ENCODE measurements at regions not wholly inside any gene's neighbourhood (a gene's known extent, or its start where the extent isn't known, plus 50 kb on each side); places are given as distances from the start of the nearest gene placed in this dataset.

DNA sequence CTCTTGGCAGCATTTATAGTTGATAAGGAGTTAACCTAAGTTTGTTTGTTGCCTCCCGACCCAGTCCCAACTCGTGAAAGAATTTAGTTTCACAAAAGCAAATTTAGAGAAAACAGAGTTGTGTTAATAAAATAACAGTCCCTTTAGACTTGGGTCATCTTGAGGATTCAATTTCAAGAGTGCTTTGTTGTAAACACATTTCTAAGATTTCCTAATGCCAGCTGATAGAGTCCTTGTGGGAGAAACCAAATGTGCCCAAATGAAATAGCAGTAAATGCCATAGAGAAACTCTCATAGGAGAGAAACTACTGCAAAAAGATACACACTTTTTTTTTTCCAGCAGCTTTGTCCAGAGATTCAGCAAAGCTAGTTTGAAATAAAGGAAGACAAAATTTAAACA lies 211.3 kb upstream of the BMPER start:
- BruUV-seq (replicated peaks): no TSS peak

DNA sequence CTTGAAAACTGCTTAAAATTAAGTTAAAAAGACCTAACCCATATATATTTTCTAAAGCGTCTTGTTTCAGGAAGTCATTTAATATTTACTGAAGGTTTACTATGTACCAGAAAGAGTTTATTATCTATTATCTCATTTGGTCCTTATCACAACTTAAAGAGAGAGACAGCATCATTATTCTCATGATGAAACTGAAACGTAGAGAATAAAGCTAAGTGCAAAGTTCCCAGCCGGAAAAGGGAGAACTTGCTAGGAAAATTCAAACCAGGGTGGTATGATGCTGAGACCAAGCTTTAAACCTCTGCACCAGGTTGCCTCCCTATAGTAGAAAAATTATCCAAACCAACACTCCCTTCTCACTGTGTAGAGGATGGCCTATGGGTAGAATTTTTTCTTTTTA lies 207.7 kb upstream of the BMPER start:
- no peaks in the 10 kb centered on the region for H3K36me3 ChIP-seq (ENCODE audit: control insufficient read depth in 1 of 2, insufficient read depth in 2 of 2, low read length in 2 of 2)
- RAD21 ChIA-PET (ENCODE audit: low non-redundant PET in 1 of 2, low total read pairs in 2 of 2, uncharacterized antibody in 2 of 2, unreplicated experiment in 2 of 2): no interaction called here
- H3K27me3 ChIP-seq (ENCODE audit: insufficient read depth, low read length): no peaks in the 10 kb centered on the region
- H3K9ac ChIP-seq (ENCODE audit: low read length): no peak overlapping the region
- no peaks in the 10 kb centered on the region for H3K9me2 ChIP-seq (ENCODE audit: insufficient read depth)
- no peaks in the 10 kb centered on the region for H3K79me2 ChIP-seq (ENCODE audit: insufficient read depth, low read length)
- ATAC-seq (no peak), DNase-seq (ENCODE audit: low read depth, low spot score) (no peak)
- H3K4me1 ChIP-seq (ENCODE audit: control insufficient read depth in 1 of 2, insufficient read depth in 2 of 2, low read length in 2 of 2): no peaks in the 10 kb centered on the region
- no peak overlapping the region for H3K4me2 ChIP-seq (ENCODE audit: low read length)
- BruUV-seq (replicated peaks): no TSS peak
- no peaks in the 10 kb centered on the region for H4K20me1 ChIP-seq (ENCODE audit: insufficient read depth)
- H3K9me3 ChIP-seq (ENCODE audit: control insufficient read depth in 1 of 2, insufficient read depth in 1 of 2, low read depth in 1 of 2, low read length in 2 of 2): no peaks in the 10 kb centered on the region; a peak in 1 of 4 replicates
- POLR2A ChIA-PET: no interaction called here
- no peak overlapping the region for H2AFZ ChIP-seq (ENCODE audit: low read depth, low read length, poor library complexity, severe bottlenecking)
- H3K4me3 ChIP-seq (replicated peaks in 1 of 2; ENCODE audit: low read depth in 1 of 2, low read length in 2 of 2): no peak overlapping the region
- CTCF ChIA-PET: no interaction called here
- intact Hi-C loops (cut with micrococcal nuclease): no loop called here
- no peak overlapping the region for H3K27ac ChIP-seq (ENCODE audit: low read depth, low read length)
- TF ChIP-seq, protein P1, sequence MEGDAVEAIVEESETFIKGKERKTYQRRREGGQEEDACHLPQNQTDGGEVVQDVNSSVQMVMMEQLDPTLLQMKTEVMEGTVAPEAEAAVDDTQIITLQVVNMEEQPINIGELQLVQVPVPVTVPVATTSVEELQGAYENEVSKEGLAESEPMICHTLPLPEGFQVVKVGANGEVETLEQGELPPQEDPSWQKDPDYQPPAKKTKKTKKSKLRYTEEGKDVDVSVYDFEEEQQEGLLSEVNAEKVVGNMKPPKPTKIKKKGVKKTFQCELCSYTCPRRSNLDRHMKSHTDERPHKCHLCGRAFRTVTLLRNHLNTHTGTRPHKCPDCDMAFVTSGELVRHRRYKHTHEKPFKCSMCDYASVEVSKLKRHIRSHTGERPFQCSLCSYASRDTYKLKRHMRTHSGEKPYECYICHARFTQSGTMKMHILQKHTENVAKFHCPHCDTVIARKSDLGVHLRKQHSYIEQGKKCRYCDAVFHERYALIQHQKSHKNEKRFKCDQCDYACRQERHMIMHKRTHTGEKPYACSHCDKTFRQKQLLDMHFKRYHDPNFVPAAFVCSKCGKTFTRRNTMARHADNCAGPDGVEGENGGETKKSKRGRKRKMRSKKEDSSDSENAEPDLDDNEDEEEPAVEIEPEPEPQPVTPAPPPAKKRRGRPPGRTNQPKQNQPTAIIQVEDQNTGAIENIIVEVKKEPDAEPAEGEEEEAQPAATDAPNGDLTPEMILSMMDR (IDR thresholded peaks at IDR 0.05 in 2 of 3, conservative IDR thresholded peaks at IDR 0.05 in 1 of 3; ENCODE audit: borderline replicate concordance in 1 of 3, insufficient read depth in 1 of 3, low read depth in 2 of 3, low read length in 2 of 3): no peak
- TF ChIP-seq SIN3A (IDR thresholded peaks at IDR 0.05; ENCODE audit: low read depth) (no peak), POLR2AphosphoS5 (IDR thresholded peaks at IDR 0.05; ENCODE audit: low read depth, low read length) (no peak), JUND (IDR thresholded peaks at IDR 0.05) (no peak), SRF (IDR thresholded peaks at IDR 0.05; ENCODE audit: low read depth) (no peak), EGR1 (IDR thresholded peaks at IDR 0.05; ENCODE audit: low read depth) (no peak), ZFX (IDR thresholded peaks at IDR 0.05) (no peak), ZNF274 (IDR thresholded peaks at IDR 0.05; ENCODE audit: low read depth, low read length) (no peak), ELF1 (IDR thresholded peaks at IDR 0.05; ENCODE audit: borderline replicate concordance, low read depth) (no peak), RAD21 (IDR thresholded peaks at IDR 0.05; ENCODE audit: low read depth) (no peak)
- TF ChIP-seq, protein P2, sequence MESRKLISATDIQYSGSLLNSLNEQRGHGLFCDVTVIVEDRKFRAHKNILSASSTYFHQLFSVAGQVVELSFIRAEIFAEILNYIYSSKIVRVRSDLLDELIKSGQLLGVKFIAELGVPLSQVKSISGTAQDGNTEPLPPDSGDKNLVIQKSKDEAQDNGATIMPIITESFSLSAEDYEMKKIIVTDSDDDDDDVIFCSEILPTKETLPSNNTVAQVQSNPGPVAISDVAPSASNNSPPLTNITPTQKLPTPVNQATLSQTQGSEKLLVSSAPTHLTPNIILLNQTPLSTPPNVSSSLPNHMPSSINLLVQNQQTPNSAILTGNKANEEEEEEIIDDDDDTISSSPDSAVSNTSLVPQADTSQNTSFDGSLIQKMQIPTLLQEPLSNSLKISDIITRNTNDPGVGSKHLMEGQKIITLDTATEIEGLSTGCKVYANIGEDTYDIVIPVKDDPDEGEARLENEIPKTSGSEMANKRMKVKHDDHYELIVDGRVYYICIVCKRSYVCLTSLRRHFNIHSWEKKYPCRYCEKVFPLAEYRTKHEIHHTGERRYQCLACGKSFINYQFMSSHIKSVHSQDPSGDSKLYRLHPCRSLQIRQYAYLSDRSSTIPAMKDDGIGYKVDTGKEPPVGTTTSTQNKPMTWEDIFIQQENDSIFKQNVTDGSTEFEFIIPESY (IDR thresholded peaks at IDR 0.05; ENCODE audit: extremely low read depth, insufficient replicate concordance, low read length): no peak
- TF ChIP-seq, protein P3, sequence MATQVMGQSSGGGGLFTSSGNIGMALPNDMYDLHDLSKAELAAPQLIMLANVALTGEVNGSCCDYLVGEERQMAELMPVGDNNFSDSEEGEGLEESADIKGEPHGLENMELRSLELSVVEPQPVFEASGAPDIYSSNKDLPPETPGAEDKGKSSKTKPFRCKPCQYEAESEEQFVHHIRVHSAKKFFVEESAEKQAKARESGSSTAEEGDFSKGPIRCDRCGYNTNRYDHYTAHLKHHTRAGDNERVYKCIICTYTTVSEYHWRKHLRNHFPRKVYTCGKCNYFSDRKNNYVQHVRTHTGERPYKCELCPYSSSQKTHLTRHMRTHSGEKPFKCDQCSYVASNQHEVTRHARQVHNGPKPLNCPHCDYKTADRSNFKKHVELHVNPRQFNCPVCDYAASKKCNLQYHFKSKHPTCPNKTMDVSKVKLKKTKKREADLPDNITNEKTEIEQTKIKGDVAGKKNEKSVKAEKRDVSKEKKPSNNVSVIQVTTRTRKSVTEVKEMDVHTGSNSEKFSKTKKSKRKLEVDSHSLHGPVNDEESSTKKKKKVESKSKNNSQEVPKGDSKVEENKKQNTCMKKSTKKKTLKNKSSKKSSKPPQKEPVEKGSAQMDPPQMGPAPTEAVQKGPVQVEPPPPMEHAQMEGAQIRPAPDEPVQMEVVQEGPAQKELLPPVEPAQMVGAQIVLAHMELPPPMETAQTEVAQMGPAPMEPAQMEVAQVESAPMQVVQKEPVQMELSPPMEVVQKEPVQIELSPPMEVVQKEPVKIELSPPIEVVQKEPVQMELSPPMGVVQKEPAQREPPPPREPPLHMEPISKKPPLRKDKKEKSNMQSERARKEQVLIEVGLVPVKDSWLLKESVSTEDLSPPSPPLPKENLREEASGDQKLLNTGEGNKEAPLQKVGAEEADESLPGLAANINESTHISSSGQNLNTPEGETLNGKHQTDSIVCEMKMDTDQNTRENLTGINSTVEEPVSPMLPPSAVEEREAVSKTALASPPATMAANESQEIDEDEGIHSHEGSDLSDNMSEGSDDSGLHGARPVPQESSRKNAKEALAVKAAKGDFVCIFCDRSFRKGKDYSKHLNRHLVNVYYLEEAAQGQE (IDR thresholded peaks at IDR 0.05; ENCODE audit: low read depth): no peak
- TF ChIP-seq, protein P4, sequence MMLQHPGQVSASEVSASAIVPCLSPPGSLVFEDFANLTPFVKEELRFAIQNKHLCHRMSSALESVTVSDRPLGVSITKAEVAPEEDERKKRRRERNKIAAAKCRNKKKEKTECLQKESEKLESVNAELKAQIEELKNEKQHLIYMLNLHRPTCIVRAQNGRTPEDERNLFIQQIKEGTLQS (IDR thresholded peaks at IDR 0.05): no peak

More for the DNA sequence above, 211.3 kb upstream of the BMPER start:
- no peak overlapping the region for H3K27ac ChIP-seq (ENCODE audit: low read depth, low read length)
- H3K9ac ChIP-seq (ENCODE audit: low read length): no peak overlapping the region
- H3K9me2 ChIP-seq (ENCODE audit: insufficient read depth): no peaks in the 10 kb centered on the region
- no peak overlapping the region for H3K4me2 ChIP-seq (ENCODE audit: low read length)
- no peaks in the 10 kb centered on the region for H3K4me1 ChIP-seq (ENCODE audit: control insufficient read depth in 1 of 2, insufficient read depth in 2 of 2, low read length in 2 of 2)
- POLR2A ChIA-PET: no interaction called here
- H2AFZ ChIP-seq (ENCODE audit: low read depth, low read length, poor library complexity, severe bottlenecking): no peak overlapping the region
- intact Hi-C loops (cut with micrococcal nuclease): no loop called here
- TF ChIP-seq, protein P4 (IDR thresholded peaks at IDR 0.05): no peak
- no peak overlapping the region for H3K4me3 ChIP-seq (replicated peaks in 1 of 2; ENCODE audit: low read depth in 1 of 2, low read length in 2 of 2)
- DNase-seq (ENCODE audit: low read depth, low spot score) (no peak), ATAC-seq (no peak)
- RAD21 ChIA-PET (ENCODE audit: low non-redundant PET in 1 of 2, low total read pairs in 2 of 2, uncharacterized antibody in 2 of 2, unreplicated experiment in 2 of 2): no interaction called here
- H3K36me3 ChIP-seq (ENCODE audit: control insufficient read depth in 1 of 2, insufficient read depth in 2 of 2, low read length in 2 of 2): no peaks in the 10 kb centered on the region
- H3K27me3 ChIP-seq (ENCODE audit: insufficient read depth, low read length): no peaks in the 10 kb centered on the region
- CTCF ChIA-PET: no interaction called here
- H3K9me3 ChIP-seq (ENCODE audit: control insufficient read depth in 1 of 2, insufficient read depth in 1 of 2, low read depth in 1 of 2, low read length in 2 of 2): no peaks in the 10 kb centered on the region
- H4K20me1 ChIP-seq (ENCODE audit: insufficient read depth): no peaks in the 10 kb centered on the region
- H3K79me2 ChIP-seq (ENCODE audit: insufficient read depth, low read length): no peaks in the 10 kb centered on the region

Data from HCT116 (cell line).